NCI-H187 (cell line): ENCODE measurements at regions not wholly inside any gene's neighbourhood (a gene's known extent, or its start where the extent isn't known, plus 50 kb on each side); places are given as distances from the start of the nearest gene placed in this dataset.

ENCODE experiments used
- DNase-seq, 2 experiments: peaks; one replicate each; lab custom pipeline; 2025; lab: John Stamatoyannopoulos, UW

- no peak for DNase-seq
These were observed 80.7 kb upstream of the MAFB start for GRCh38 chr20:40769677-40770285.

DNA sequence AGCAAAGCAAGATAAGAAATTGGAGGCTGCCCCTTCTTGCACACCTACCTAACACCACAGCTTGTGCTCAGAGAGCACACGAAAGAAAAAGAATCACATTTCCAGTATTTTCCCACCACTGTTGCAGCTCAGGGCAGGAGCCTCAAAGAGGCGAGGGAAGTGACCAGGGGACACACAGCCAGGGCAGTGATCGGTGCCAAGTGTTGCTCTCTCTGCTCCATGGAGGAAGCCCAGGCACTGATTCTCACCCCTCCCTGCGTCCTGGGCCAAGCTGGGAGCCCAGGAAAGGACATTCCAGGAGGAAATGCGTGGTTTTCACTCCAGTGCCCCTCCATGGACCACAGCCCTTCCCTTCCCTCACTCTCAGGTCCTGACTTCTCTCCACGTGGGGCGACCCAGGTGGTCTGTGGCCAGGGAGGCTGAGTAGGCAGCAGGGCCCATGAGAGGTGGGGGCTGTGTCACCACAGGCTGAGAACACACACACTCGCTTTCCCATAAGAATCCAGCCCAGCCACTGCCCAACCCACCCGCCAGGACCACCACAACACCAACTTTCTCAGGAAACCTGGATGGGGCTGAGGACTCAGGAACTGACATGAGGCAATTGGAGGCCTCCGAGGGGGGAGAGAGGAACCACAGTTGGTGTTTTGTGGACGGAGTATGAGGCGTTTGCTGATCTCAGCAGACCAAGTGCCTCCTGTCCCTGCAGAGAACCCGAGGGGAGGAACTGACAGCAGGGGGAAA lies 81.7 kb upstream of the MAFB start:
- no peak for DNase-seq

DNA sequence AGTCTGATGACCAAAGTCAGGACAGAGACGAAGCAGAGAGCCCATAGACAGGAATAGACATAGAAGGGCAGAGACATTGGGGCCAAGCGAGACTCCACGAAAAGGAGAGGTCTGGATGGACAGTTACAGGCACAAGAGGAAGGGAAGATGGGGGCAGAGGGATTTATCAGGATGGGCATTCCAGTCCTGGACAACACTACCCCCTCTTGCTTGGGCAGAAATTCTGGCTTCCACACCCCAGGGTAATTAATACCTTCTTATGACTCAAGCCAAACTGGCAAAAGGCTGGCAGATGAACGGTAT lies 82.2 kb upstream of the MAFB start:
- DNase-seq: no peak

DNA sequence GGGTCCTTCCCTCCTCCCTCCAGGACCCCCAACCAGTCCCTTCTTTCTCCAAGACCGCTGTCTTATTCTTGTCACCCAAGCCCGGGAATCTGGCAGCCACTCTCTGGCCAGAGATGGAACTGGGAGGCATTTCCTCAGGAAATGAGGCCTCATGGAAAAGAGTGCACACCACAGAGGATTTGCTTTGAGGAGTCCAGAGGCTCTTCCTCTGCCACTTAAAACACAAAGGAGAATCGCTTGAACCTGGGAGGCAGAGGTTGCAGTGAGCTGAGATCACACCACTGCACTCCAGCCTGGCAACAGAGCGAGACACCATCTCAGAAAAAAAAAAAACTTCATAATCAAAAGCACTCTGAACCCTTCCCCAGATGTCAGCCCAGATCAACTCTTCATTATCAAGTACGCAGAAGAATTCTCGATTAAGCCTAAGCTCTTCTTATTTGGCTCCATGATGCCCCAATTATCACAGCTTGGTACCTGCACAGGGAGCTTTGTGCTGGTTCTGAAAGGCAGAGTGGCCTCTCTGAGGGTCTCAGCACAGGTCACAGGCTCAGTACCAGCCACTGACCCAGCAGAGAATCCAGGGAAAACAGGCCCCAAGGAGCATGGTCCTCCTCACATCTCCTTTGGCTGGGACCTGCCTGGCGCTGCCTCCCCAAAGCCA lies 82.9 kb upstream of the MAFB start:
- DNase-seq: no peak

DNA sequence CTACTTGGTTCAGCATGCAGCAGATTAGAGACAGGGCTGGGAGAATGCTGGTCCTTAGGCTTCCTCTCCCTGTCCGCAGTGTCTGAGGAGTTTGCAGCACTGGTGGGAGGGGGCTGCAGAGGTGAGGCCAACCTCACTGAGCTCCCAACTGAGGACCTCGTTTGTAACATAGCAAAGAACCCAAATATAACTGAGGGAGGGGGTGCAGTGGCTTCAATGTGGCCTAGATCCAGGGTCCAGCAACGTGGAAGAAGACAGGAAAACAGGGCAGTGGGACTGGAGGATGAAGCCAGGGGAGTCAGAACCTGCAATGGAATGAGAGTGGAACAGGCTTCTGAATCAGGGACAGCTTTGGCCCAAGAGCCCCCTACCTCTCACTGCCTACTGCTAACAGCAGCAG lies 84.3 kb upstream of the MAFB start:
- no peak for DNase-seq

GRCh38 chr20:40774252-40774651 lies 85.2 kb upstream of the MAFB start:
- no peak for DNase-seq

DNA sequence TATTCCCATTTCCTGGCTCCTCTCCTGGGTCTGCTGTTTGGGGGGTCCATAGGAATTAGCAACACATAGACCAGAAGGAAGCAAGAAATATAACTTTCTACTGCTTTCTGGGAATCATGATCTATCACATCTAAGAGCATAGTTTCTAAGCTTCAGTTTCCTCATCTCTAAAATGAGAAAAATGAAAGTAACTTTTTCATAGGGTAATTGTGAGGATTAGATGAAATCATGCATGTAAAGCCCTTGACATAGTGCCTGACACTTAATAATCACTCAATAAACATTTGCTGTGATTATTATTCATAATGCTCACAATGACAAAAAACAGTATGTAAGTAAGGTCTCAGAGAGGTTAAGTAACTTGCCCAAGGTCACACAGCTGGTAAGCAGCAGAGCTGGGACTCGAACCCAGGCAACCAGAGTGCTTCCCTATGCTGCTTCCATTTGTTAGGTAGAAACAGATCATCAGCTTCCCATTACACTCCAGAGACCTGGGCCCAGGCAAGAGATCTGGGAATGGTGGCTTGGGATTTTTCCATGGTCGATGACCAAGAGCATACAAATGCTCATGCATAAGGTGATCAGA lies 86.6 kb upstream of the MAFB start:
- DNase-seq: no peak

- DNase-seq: no peak
These were observed 87.7 kb upstream of the MAFB start for GRCh38 chr20:40776466-40777457.

- no peak for DNase-seq
These were observed 88.6 kb upstream of the MAFB start for GRCh38 chr20:40777653-40778052.

DNA sequence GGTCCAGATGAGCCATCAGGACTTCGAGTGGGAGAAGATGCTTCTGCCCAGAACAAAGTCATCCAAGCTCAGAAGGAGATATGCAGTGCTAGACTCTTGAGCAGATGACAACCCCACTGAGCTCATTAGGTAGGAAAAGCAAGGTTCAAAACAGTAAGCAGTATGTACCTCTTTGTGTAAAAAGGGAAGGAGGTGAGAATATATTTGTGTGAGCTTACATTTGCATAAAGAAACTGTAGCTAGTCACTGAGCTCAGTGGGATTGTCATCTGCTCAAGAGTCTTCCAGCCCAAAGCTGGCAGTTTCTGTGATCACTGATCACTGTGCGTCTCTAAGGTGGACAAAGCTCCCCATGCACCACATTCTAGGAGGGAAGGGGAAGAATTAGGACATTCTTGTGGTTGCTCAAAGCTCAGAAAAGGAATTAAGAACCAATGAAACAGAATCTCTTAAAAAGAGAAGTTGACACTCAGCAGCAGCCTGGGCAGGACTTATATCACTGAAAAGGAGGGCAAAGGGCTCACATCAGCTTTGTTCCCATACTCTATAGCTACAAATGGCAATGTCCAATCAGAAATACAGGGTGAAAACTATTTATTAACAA lies 90.0 kb upstream of the MAFB start:
- no peak for DNase-seq

GRCh38 chr20:40781327-40782042 lies 92.4 kb upstream of the MAFB start:
- DNase-seq: no peak

DNA sequence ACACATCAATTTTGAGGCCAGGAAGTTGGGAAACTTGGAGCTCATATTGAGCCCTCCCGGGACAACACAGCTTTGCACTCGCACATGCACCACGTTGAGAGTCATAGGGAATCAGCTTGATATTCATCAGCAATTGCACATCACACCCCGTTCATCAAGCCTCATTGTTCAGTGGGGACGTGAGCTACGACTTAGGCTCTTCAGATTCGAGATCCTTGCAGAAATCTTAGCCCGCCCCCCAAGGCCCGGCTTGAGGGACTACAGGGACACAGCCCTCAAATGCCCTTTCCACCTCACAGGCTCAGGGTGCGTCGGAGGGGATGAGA lies 93.0 kb upstream of the MAFB start:
- no peak for DNase-seq

DNA sequence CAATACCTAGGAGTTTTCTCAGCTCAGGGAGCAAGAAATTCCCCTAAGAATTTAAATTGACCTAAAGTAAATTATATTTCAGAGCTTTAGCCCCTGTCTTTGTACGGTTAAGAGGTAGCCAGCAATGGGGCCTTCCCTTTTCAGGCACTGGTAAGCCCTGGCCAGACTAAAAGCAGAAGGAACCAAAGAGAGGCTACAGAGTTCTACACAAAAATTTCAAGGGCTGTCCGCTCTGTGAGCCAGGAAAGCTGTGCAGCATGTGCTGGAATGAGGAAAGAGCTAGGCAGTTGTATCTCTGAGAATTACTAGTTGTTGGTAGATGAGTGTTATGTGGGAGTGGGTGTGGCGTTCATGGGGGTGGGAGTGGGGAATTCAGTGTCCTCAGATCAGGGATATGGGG lies 96.3 kb upstream of the MAFB start:
- DNase-seq: no peak

GRCh38 chr20:40786336-40786735 lies 97.3 kb upstream of the MAFB start:
- no peak for DNase-seq

DNA sequence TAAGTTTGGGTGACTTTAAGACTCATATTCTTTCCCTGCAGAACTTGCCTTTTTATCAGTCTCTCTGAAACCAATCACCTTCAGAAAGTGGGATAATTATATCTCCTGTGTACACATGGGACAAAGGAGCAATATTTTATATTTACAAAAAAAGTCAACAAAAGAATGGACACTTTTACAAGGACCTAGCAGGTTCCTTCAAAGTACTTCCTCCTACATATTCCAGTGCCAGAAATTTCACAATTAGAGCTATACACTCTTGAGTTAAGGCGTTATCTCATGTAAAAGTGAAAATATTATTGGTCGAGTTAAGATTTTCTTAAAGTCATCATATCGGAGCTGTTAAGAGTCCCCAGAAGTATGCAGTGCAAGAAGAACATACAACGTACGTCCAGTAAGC lies 98.9 kb upstream of the MAFB start:
- no peak for DNase-seq

- DNase-seq: no peak
These were observed 108.4 kb upstream of the MAFB start for GRCh38 chr20:40797425-40797824.

GRCh38 chr20:40798066-40798465 lies 109.0 kb upstream of the MAFB start:
- DNase-seq: no peak

- no peak for DNase-seq
These were observed 113.8 kb upstream of the MAFB start for GRCh38 chr20:40802886-40803285.

GRCh38 chr20:40803381-40803780 lies 114.3 kb upstream of the MAFB start:
- DNase-seq: no peak

- no peak for DNase-seq
These were observed 116.6 kb upstream of the MAFB start for GRCh38 chr20:40805592-40805991.
